ENCODE measurements at regions not wholly inside any gene's neighbourhood (a gene's known extent, or its start where the extent isn't known, plus 50 kb on each side); places are given as distances from the start of the nearest gene placed in this dataset.
"Not testable (repeated sequence)": the region's sequence is repeated elsewhere in the genome, so short reads cannot be mapped to it uniquely, and the experiment has no call there.

GRCh38 chr4:151845551-151845950 is 84.7 kb upstream of the GATB start:
- not testable (repeated sequence) for TF ChIP-seq CTCF (IDR thresholded peaks at IDR 0.05; ENCODE audit: low read depth, low read length, poor library complexity, severe bottlenecking); EZH2phosphoT487 (IDR thresholded peaks at IDR 0.05; ENCODE audit: borderline replicate concordance, low read length)

Data from DOHH2 (cell line).